BLaER1 treated with 17β-estradiol and CSF1 and Interleukin-3, amounts not matched to agents 10 nM and 100 nM (cell line): ENCODE measurements at regions not wholly inside any gene's neighbourhood (a gene's known extent, or its start where the extent isn't known, plus 50 kb on each side); places are given as distances from the start of the nearest gene placed in this dataset.

Source experiments
- H3K27ac ChIP-seq, 11 experiments: shearing (Covaris generic); formaldehyde crosslinking; 2 replicates each; pipeline ENCODE4 v1.8.1; 2022
- H3K27me3 ChIP-seq, 11 experiments: shearing (Covaris generic); formaldehyde crosslinking; 2 replicates each; pipeline ENCODE4 v1.8.1; 2022
- H3K36me3 ChIP-seq, 11 experiments: shearing (Covaris generic); formaldehyde crosslinking; 2 replicates each; pipeline ENCODE4 v1.8.1; 2022
- H3K4me1 ChIP-seq, 10 experiments: shearing (Covaris generic); formaldehyde crosslinking; 2 replicates each; pipeline ENCODE4 v1.8.1; 2022
- H3K4me2 ChIP-seq, 11 experiments: shearing (Covaris generic); formaldehyde crosslinking; 2 replicates each; pipeline ENCODE4 v1.8.1; 2022
- H3K4me3 ChIP-seq, 10 experiments: shearing (Covaris generic); formaldehyde crosslinking; 2 replicates each; pipeline ENCODE4 v1.8.1; 2022
- H3K9ac ChIP-seq, 11 experiments: shearing (Covaris generic); formaldehyde crosslinking; 2 replicates each; pipeline ENCODE4 v1.8.1; 2022
- H3K9me3 ChIP-seq, 11 experiments: shearing (Covaris generic); formaldehyde crosslinking; replicated peaks in 1 of 11; 2 replicates each; pipeline ENCODE4 v1.8.1; 2022
- H4K20me1 ChIP-seq, 11 experiments: shearing (Covaris generic); formaldehyde crosslinking; 2 replicates each; pipeline ENCODE4 v1.8.1; 2022
- Cebpa-rat ChIP-seq, 11 experiments: shearing (Covaris generic); IDR thresholded peaks; 2 replicates each; pipeline ENCODE4 v1.8.1; 2022

DNA sequence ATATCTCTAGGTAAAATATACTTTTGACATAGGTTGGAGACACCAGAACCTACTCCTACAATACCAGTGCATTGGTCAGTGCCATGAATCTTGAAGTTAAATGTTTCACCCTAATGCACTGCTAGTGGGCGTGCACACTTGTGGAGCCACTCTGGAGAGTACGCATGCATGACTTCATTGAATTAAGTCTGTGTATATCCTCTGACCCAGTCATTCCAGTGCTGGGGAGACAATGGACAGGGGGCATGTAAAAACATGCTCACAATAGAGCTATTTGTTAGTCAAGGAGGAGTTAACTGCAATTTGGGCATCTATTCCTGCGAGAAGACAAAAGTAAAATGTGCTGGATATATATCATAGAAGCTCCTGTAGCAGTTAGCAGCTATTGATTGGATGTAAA lies 335.4 kb upstream of the NCAM1 start:
- no peak for TF ChIP-seq Cebpa-rat (IDR thresholded peaks at IDR 0.05)
- Histone ChIP-seq H3K9ac (no peak overlapping the region), H3K4me2 (no peak overlapping the region), H3K27me3 (no peaks in the 10 kb centered on the region), H3K4me1 (peaks cover 0 to 36% (median under 1%) of the 10 kb centered on the region in 10 experiments; a peak in 8 of 20 replicates), H3K9me3 (no peaks in the 10 kb centered on the region), H3K4me3 (no peak overlapping the region), H3K36me3 (no peaks in the 10 kb centered on the region), H4K20me1 (no peaks in the 10 kb centered on the region), H3K27ac (no peak overlapping the region)

DNA sequence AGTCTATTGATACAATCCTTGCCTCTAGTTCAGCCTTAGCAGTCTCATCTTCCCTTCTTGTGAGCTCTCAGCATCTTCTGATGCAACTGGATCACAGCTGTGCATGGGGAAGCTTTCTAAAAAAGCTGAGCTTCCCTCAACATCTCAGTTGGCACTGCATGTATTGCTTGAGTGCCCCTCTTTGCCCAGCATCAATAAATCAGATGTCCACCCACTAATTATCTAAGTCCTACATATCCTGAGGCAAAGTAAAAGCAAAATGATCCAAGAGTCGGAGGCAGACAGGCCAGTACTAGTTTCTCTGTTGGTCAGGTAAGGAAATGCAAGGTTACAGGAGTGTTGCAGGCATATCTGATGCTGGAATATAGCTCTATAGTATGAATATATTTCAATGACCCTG lies 334.5 kb upstream of the NCAM1 start:
- Histone ChIP-seq H3K36me3 (no peaks in the 10 kb centered on the region), H4K20me1 (no peaks in the 10 kb centered on the region), H3K4me2 (no peak overlapping the region), H3K27me3 (no peaks in the 10 kb centered on the region), H3K4me1 (peaks cover 0 to 33% (median 0%) of the 10 kb centered on the region in 10 experiments; a peak in 8 of 20 replicates), H3K9ac (no peak overlapping the region), H3K4me3 (no peak overlapping the region), H3K27ac (no peak overlapping the region), H3K9me3 (no peaks in the 10 kb centered on the region)
- no peak for TF ChIP-seq Cebpa-rat (IDR thresholded peaks at IDR 0.05)

DNA sequence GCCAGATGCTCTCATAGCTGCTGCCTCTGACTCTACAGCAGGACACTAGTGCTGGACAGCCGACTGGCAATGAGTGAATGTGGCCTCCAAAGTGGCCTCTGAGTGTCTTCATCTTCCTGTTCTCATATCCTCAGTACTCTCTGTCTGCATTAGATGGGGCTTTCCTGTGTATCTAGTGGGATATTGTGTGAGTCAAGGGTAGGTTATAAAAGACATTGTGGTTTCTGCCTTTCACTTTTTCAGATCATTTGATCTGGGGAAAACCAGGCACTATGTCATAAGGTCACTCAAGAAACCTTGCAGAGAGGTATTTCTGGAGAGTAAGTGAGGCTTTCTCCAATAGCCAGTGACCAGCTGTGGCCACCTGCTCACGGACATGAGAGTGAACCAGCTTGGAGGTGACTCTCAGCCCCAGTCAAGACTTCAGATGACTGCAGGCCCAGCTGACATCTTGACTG lies 333.6 kb upstream of the NCAM1 start:
- Histone ChIP-seq H3K36me3 (no peaks in the 10 kb centered on the region), H3K4me1 (peaks cover 0 to 33% (median 0%) of the 10 kb centered on the region in 10 experiments; a peak in 8 of 20 replicates), H3K4me3 (no peak overlapping the region), H3K27ac (no peak overlapping the region), H3K9ac (no peak overlapping the region), H3K4me2 (no peak overlapping the region), H4K20me1 (no peaks in the 10 kb centered on the region), H3K9me3 (no peaks in the 10 kb centered on the region), H3K27me3 (no peaks in the 10 kb centered on the region)
- TF ChIP-seq Cebpa-rat (IDR thresholded peaks at IDR 0.05): no peak

DNA sequence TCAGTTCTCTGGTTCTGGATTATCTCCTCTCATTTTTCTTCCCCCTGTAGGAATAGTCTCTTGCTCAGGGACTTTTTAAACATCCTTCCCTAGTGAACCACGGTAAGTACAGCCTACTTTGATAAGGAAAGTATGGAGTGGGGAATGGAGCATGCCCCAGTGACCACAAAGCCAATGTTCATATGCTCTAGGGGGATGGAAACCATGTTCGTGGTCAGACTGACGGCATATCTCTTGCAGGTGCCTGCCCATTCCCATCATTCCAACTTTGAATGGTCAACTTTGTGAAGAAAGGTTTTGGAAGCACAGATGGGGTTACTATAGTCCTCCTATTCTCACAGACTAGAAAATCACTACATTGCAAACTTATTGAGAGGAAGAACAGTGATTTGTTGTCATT lies 332.5 kb upstream of the NCAM1 start:
- no peak overlapping the region for H3K4me3 ChIP-seq
- peaks cover 0 to 24% (median 0%) of the 10 kb centered on the region in 10 experiments; a peak in 7 of 20 replicates for H3K4me1 ChIP-seq
- H3K4me2 ChIP-seq: no peak overlapping the region
- no peak overlapping the region for H3K27ac ChIP-seq
- no peak for TF ChIP-seq Cebpa-rat (IDR thresholded peaks at IDR 0.05)
- H3K27me3 ChIP-seq: no peaks in the 10 kb centered on the region
- H3K36me3 ChIP-seq: no peaks in the 10 kb centered on the region
- no peaks in the 10 kb centered on the region for H4K20me1 ChIP-seq
- no peak overlapping the region for H3K9ac ChIP-seq
- no peaks in the 10 kb centered on the region for H3K9me3 ChIP-seq

DNA sequence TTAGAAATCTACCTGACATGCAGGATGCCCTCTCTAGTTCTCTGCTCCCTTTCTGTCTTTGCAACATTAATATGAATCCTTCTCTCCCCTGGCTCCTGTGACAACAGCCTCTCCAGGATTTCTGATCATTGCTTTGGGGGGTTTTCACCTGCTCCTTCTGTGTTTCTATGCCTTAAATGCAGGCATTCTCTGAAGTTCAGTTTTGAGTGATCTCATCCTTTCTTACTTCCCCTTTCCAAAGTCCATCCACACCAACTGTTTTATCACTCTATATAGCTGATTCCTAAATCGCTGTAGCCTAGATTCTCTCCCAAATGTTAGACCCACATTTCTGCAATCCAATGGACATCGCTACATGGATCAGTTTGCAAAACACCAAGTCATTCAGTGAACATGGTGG lies 330.7 kb upstream of the NCAM1 start:
- H3K36me3 ChIP-seq: no peaks in the 10 kb centered on the region
- no peak overlapping the region for H3K9ac ChIP-seq
- peak overlapping the region in 2 of 11 experiments; percentile 0 to 24; a peak in 3 of 22 replicates for H3K4me2 ChIP-seq
- H4K20me1 ChIP-seq: no peaks in the 10 kb centered on the region
- no peaks in the 10 kb centered on the region for H3K27me3 ChIP-seq
- no peak for TF ChIP-seq Cebpa-rat (IDR thresholded peaks at IDR 0.05)
- H3K9me3 ChIP-seq: no peaks in the 10 kb centered on the region
- H3K4me3 ChIP-seq: no peak overlapping the region
- no peak overlapping the region for H3K27ac ChIP-seq
- H3K4me1 ChIP-seq: peaks cover 0 to 19% (median 0%) of the 10 kb centered on the region in 10 experiments; a peak in 7 of 20 replicates

DNA sequence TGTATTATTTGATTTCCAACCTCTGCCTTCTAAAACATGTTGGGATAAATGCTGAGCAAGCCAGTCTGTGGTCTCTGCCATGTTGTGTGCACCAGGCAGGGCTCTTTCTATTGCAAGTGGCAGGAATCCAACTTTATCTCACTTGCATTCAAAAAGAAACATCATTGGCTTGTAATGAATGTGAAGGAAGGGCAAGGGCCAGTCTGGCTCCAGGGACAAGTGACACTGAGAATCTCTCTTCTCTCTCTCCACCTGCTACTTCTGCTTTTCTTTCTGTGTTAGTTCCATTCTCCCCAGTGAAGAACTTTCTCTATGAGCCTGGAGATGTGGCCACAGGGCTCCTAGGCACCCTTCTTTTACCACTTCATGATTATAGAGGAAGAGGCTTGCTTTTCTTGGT lies 329.9 kb upstream of the NCAM1 start:
- Histone ChIP-seq H3K9me3 (no peaks in the 10 kb centered on the region), H3K36me3 (no peaks in the 10 kb centered on the region), H3K4me1 (peaks cover 0 to 19% (median 0%) of the 10 kb centered on the region in 10 experiments; a peak in 7 of 20 replicates), H4K20me1 (no peaks in the 10 kb centered on the region), H3K27me3 (no peaks in the 10 kb centered on the region), H3K4me3 (no peak overlapping the region), H3K9ac (no peak overlapping the region), H3K4me2 (peak overlapping the region in 1 of 11 experiments; percentile 0; a peak in 1 of 22 replicates), H3K27ac (no peak overlapping the region)
- TF ChIP-seq Cebpa-rat (IDR thresholded peaks at IDR 0.05): no peak

DNA sequence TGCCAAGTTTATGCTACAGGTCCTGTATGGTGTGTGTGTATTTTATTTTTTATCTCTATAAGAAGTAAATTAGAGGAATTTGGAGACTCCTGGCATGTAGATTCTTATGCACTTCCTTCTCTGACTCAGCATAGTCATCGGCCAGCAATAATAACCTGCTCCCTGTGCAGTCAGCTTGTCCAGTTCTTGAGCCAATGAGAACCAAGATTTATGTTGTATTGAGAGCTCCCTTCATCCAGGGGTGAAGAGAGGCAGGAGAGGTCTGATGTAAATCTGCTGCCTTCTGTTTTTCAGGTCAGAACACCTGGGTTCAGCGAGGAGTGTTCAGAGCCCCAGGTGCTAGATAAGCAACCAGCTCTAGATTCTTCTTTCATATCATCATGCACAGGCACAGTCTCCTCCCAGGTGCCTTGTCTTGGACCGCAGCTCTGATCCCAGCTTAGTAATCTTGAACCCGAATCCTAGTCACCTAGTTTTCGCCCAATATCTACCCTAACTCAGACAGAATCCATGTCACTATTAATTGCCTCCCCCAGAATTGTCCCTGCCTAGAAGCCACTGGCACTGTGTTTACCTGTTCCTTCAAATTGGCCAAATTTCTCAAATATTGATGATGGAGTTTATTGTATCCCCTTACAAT lies 328.2 kb upstream of the NCAM1 start:
- Histone ChIP-seq H3K27ac (no peak overlapping the region), H4K20me1 (no peaks in the 10 kb centered on the region), H3K9me3 (peaks cover 0 to 5% (median 0%) of the 10 kb centered on the region in 11 experiments; a peak in 1 of 22 replicates), H3K4me3 (no peak overlapping the region), H3K4me1 (peaks cover 0 to 19% (median 0%) of the 10 kb centered on the region in 10 experiments; a peak in 7 of 20 replicates), H3K4me2 (no peak overlapping the region), H3K36me3 (no peaks in the 10 kb centered on the region), H3K9ac (no peak overlapping the region), H3K27me3 (no peaks in the 10 kb centered on the region)
- TF ChIP-seq Cebpa-rat (IDR thresholded peaks at IDR 0.05): no peak

DNA sequence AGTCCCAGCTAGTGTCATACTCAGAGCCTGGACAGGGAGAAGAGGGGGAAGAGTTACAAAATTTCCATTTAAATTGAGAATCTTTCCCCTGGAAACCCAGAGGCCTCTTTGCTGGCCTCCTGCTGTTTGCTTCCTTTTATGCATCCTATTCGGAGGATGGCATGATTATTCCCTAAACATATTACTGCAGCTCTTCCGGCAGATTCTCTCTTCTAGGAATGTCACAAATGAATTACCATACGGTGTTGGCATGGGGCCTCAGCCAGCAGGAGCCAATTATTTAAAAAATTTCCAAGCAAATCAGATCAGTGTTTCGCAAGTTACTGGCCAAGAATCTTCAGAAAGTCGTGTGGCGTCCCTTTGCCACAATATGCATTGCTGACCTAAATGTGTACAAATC lies 326.7 kb upstream of the NCAM1 start:
- H3K4me3 ChIP-seq: no peak overlapping the region
- H3K9ac ChIP-seq: no peak overlapping the region
- H3K4me1 ChIP-seq: peaks cover 0 to 19% (median 0%) of the 10 kb centered on the region in 10 experiments; a peak in 7 of 20 replicates
- no peaks in the 10 kb centered on the region for H3K36me3 ChIP-seq
- H3K27ac ChIP-seq: no peak overlapping the region
- no peak for TF ChIP-seq Cebpa-rat (IDR thresholded peaks at IDR 0.05)
- H3K4me2 ChIP-seq: no peak overlapping the region
- H3K9me3 ChIP-seq: peaks cover 2 to 12% (median 10%) of the 10 kb centered on the region in 11 experiments; a peak in 19 of 22 replicates
- no peaks in the 10 kb centered on the region for H4K20me1 ChIP-seq
- no peaks in the 10 kb centered on the region for H3K27me3 ChIP-seq

DNA sequence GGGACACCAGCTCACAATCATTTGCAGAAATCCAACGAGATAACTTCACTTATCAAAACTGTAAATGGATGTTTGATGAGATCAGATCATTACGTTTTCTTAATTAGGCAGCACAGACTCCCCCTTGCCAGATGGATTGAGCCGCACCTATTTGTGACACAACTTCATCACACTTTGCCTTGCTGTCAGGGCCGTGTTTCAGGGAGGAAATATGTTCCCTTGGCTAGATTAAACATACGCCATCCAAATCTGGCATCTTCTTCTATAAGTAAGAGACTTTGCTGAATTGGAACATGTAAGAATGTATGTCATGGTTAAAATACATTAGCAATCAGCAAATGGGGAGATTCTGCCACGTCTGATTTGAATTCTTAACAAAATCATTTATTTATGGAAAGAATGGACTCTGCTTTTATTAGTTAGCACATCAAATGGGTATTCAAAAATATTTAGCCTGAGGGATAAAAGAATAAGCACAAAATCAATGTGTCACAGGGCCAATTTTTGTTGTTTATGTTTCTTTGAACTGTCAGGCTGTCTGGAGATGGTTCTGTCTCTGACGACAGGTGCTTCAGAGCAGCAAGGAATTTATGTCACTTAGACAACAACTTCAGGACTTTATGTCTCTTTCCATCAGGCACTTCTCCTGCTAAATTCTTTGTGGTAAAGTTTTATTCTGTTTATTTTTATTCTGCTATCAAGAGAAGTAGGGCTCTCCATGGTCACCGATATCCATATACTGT lies 326.1 kb upstream of the NCAM1 start:
- Histone ChIP-seq H3K4me3 (no peak overlapping the region), H3K4me1 (peaks cover 0 to 13% (median 0%) of the 10 kb centered on the region in 10 experiments; a peak in 7 of 20 replicates), H3K27me3 (no peaks in the 10 kb centered on the region), H3K36me3 (no peaks in the 10 kb centered on the region), H4K20me1 (no peaks in the 10 kb centered on the region), H3K27ac (no peak overlapping the region), H3K9me3 (peaks cover 7 to 18% (median 15%) of the 10 kb centered on the region in 11 experiments; a peak in 19 of 22 replicates), H3K4me2 (no peak overlapping the region), H3K9ac (no peak overlapping the region)
- TF ChIP-seq Cebpa-rat (IDR thresholded peaks at IDR 0.05): no peak
